ENCODE measurements at regions not wholly inside any gene's neighbourhood (a gene's known extent, or its start where the extent isn't known, plus 50 kb on each side); places are given as distances from the start of the nearest gene placed in this dataset.

DNA sequence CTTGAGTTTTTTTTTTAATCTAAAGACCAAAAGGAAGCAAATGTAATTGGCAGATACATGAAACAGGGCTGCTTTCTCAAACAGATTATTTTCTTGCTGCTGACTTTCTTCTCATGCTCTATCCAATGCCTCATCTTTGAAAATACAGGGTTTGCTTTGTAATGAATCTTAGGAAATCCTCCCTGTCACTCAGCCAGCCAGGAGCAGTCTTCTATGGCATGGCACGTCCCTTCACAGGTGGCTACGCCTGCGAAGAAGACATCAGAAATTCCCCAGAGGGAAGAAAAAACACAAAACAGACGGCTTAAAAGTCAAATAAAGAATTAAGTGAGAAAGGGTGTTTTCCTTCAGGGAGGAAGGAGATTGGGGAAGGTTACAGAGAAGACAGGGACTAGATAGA is 242.5 kb downstream of the IGSF11 start:
- Histone ChIP-seq H3K9me3 (no peaks in the 10 kb centered on the region), H3K27me3 (no peaks in the 10 kb centered on the region), H3K4me3 (no peak overlapping the region), H3K27ac (no peak overlapping the region), H3K36me3 (no peaks in the 10 kb centered on the region), H3K4me1 (no peaks in the 10 kb centered on the region)
- 32% methylated on average over 4 of the region's 4 CpGs for WGBS (ENCODE audit: insufficient coverage, low coverage, low lambda C conversion rate, missing lambda C conversion rate)
- ATAC-seq (no peak), DNase-seq (no peak)
- TF ChIP-seq, protein P1, sequence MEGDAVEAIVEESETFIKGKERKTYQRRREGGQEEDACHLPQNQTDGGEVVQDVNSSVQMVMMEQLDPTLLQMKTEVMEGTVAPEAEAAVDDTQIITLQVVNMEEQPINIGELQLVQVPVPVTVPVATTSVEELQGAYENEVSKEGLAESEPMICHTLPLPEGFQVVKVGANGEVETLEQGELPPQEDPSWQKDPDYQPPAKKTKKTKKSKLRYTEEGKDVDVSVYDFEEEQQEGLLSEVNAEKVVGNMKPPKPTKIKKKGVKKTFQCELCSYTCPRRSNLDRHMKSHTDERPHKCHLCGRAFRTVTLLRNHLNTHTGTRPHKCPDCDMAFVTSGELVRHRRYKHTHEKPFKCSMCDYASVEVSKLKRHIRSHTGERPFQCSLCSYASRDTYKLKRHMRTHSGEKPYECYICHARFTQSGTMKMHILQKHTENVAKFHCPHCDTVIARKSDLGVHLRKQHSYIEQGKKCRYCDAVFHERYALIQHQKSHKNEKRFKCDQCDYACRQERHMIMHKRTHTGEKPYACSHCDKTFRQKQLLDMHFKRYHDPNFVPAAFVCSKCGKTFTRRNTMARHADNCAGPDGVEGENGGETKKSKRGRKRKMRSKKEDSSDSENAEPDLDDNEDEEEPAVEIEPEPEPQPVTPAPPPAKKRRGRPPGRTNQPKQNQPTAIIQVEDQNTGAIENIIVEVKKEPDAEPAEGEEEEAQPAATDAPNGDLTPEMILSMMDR (IDR thresholded peaks at IDR 0.05): no peak
- TF ChIP-seq POLR2A (IDR thresholded peaks at IDR 0.05): no peak
- intact Hi-C loops (cut with DNase I): no loop called here

DNA sequence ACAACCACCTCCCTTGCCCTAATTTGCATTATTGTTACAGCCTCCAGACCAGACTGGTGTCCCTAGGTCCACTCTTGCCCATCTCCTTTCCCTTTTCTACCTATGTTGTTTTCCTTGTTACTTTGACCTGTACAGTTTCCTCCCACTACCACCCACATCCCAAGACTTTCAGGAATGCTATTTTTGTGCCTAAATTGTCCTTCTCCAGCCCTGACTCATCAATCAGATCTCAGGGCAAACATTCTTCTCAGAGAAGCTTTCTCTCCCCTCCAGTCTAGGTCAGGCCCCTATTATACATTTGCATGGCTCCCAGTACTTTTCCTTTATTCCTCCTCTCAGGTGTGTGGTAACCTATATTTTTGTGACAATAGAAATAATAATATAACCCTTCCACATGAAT is 241.5 kb downstream of the IGSF11 start:
- H3K27ac ChIP-seq: no peak overlapping the region
- intact Hi-C loops (cut with DNase I): no loop called here
- no peak overlapping the region for H3K4me3 ChIP-seq
- H3K4me1 ChIP-seq: no peaks in the 10 kb centered on the region
- no peaks in the 10 kb centered on the region for H3K36me3 ChIP-seq
- no peaks in the 10 kb centered on the region for H3K27me3 ChIP-seq
- DNase-seq: no peak
- no peak for TF ChIP-seq POLR2A (IDR thresholded peaks at IDR 0.05)
- TF ChIP-seq, protein P1 (IDR thresholded peaks at IDR 0.05): no peak
- H3K9me3 ChIP-seq: no peaks in the 10 kb centered on the region
- no peak for ATAC-seq

DNA sequence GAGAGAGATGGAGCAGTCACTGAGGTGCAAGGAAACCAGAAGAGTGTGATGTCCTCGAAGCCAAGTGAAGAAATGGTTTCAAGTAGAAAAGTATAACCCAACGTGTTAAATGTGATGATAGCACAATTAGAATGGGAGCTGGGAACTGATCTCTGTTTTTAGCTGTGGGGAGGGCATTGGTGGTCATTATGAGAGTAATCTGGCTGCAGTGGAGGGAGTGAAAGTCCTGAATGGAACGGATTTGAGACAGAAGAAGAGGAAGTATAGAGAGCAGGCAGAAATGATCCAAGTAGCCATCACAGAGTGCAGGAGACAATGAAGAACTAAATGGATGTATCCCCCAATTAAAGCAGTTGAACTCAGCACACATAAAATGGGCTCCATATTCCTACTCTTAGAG is 235.3 kb downstream of the IGSF11 start:
- Histone ChIP-seq H3K4me3 (no peak overlapping the region), H3K27me3 (no peaks in the 10 kb centered on the region), H3K36me3 (no peaks in the 10 kb centered on the region), H3K4me1 (no peaks in the 10 kb centered on the region), H3K27ac (no peak overlapping the region), H3K9me3 (no peaks in the 10 kb centered on the region)
- ATAC-seq (no peak), DNase-seq (no peak)
- intact Hi-C loops (cut with DNase I): no loop called here
- TF ChIP-seq, protein P1 (IDR thresholded peaks at IDR 0.05): no peak
- no peak for TF ChIP-seq POLR2A (IDR thresholded peaks at IDR 0.05)
- WGBS (ENCODE audit: insufficient coverage, low coverage, low lambda C conversion rate, missing lambda C conversion rate): 52% methylated on average over 3 of the region's 3 CpGs

DNA sequence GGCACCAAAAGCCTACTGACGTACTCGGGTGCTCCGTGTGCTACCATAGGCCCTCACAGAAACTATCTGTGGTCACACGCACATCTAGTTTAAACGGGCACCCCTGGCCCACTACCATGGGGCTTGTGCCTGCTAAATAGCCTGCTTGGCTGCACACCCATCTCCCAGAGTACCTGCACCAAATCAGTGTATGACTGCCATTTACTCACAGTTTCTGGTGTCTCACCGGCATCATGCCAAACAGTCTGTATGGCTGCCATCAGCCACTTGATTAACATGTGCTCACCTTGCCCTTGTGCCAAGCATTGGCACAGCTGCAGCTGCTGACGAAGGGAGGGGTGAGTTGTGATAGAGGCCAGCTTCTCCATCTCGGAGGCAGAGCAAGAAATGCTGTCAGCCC is 232.7 kb downstream of the IGSF11 start:
- no peaks in the 10 kb centered on the region for H3K9me3 ChIP-seq
- no peak overlapping the region for H3K4me3 ChIP-seq
- DNase-seq (no peak), ATAC-seq (no peak)
- H3K27me3 ChIP-seq: no peaks in the 10 kb centered on the region
- H3K4me1 ChIP-seq: no peaks in the 10 kb centered on the region
- intact Hi-C loops (cut with DNase I): no loop called here
- TF ChIP-seq, protein P1 (IDR thresholded peaks at IDR 0.05): no peak
- TF ChIP-seq POLR2A (IDR thresholded peaks at IDR 0.05): no peak
- H3K27ac ChIP-seq: no peak overlapping the region
- no peaks in the 10 kb centered on the region for H3K36me3 ChIP-seq
- WGBS (ENCODE audit: insufficient coverage, low coverage, low lambda C conversion rate, missing lambda C conversion rate): 72% methylated on average over 2 of the region's 8 CpGs

Measured in right lobe of liver (tissue), 6 donors.